KOPT-K1 (cell line): ENCODE measurements at regions not wholly inside any gene's neighbourhood (a gene's known extent, or its start where the extent isn't known, plus 50 kb on each side); places are given as distances from the start of the nearest gene placed in this dataset.

Experiments used
- H3K27ac ChIP-seq: fragments of 200-600 bp; sonication (generic); 2 replicates; pipeline ENCODE4 v1.5.1; 2016; ENCODE audit warnings: antibody characterized with exemption, mild to moderate bottlenecking, low read depth, low read length; ENCODE audit not compliant: poor library complexity, severe bottlenecking
- H3K36me3 ChIP-seq: fragments of 200-600 bp; sonication (generic); 2 replicates; pipeline ENCODE4 v1.5.1; 2017; ENCODE audit warnings: antibody characterized with exemption, mild to moderate bottlenecking, low read length, moderate library complexity; ENCODE audit not compliant: insufficient read depth
- H3K9me3 ChIP-seq: fragments of 200-600 bp; sonication (generic); 2 replicates; pipeline ENCODE4 v1.5.1; 2017; ENCODE audit warnings: antibody characterized with exemption, low read length, mild to moderate bottlenecking; ENCODE audit not compliant: insufficient read depth, poor library complexity, severe bottlenecking

DNA sequence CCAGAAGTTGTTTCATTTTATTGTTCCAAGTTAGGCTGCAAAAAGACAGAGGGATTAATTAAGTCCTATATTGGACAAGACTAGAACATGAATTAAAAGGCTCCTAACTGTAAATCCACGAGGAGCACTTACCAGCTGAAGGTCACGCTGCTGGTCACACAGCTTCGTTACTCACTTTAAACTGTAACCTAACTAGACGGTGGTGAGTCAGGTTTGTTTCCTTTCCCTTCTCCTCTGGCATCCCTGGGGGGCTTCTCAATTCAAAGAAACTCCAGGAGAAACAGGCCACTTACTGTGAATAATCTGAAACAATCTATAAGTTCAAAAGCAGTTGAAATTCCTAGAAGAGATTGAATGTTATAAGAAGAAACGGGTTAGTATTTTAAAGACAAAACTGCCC lies 331.4 kb downstream of the BCAT1 start:
- Histone ChIP-seq H3K36me3 (no peaks in the 10 kb centered on the region), H3K27ac (no peak overlapping the region), H3K9me3 (no peaks in the 10 kb centered on the region)

DNA sequence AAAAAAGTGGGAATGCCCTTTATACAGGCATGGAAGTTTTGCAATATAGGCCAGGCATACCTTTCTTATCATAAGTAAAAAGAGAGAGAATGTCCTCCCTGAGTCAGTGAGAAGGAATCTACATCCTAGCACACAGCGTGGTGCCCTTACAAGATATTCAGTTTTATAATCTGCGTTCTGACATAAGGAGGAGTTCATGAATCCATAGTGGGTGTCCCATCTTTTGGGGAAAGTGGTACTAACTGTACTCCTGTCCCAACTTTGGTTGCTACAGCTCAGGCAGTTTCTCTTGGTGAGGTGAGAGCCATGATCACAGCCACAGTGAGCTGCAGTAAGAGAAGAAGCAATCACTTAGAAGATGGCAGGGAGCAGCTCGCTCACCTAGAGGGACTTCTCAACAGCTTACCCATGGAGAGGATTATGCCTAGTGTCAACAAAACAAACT lies 332.9 kb downstream of the BCAT1 start:
- Histone ChIP-seq H3K36me3 (no peaks in the 10 kb centered on the region), H3K27ac (no peak overlapping the region), H3K9me3 (no peaks in the 10 kb centered on the region)

GRCh38 chr12:24608637-24609285 lies 340.1 kb downstream of the BCAT1 start:
- H3K27ac ChIP-seq = no peak overlapping the region
- H3K9me3 ChIP-seq = no peaks in the 10 kb centered on the region
- no peaks in the 10 kb centered on the region for H3K36me3 ChIP-seq

- Histone ChIP-seq H3K27ac (no peak overlapping the region), H3K36me3 (no peaks in the 10 kb centered on the region), H3K9me3 (no peaks in the 10 kb centered on the region)
Measured at GRCh38 chr12:24608108-24608507, 340.8 kb downstream of the BCAT1 start.

GRCh38 chr12:24605916-24606315 lies 343.0 kb downstream of the BCAT1 start:
- Histone ChIP-seq H3K36me3 (no peaks in the 10 kb centered on the region), H3K27ac (no peak overlapping the region), H3K9me3 (no peaks in the 10 kb centered on the region)

GRCh38 chr12:24605466-24605865 lies 343.4 kb downstream of the BCAT1 start:
- Histone ChIP-seq H3K9me3 (no peaks in the 10 kb centered on the region), H3K27ac (no peak overlapping the region), H3K36me3 (no peaks in the 10 kb centered on the region)

DNA sequence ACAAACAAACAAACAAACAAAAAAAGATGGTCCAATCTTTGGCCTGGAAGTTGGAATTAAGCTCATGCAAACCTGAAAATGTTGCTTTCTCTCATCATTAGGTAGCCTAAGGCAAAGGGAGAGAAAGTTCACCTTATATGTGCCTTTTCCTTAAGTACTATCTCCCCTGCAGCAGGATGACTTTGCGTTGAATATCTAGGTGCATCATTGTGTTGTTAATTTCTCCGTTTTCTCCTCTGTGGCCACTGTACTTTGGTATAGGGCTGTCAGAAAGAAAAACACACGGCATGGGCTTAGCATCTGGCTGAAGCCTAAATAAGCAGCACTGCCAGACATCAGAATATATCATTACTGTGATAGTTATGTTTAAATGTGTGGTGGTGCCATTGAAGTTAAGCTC lies 345.5 kb downstream of the BCAT1 start:
- Histone ChIP-seq H3K27ac (no peak overlapping the region), H3K9me3 (no peaks in the 10 kb centered on the region)

GRCh38 chr12:24600996-24601395 lies 347.9 kb downstream of the BCAT1 start:
- H3K9me3 ChIP-seq = no peaks in the 10 kb centered on the region
- no peaks in the 10 kb centered on the region for H3K36me3 ChIP-seq
- no peak overlapping the region for H3K27ac ChIP-seq

More for the DNA sequence above, 345.5 kb downstream of the BCAT1 start:
- no peaks in the 10 kb centered on the region for H3K36me3 ChIP-seq

DNA sequence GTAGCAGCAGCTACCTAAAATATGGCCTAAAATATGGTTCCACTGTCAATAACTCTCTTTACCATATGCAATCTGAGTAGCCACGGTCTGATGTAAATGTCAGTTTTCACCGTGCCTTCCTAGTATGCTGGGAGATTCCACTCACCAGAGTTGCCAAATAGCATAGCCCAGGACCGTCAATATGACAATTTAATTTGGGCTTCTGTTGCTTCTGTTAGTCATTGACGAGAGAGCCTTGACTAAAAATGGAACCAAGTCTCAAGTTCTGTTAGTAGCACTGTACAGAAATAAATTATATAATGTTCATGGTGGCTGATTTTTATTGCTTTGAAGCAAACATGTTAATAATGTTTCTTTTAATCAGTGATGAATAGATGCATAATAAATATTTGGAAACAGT lies 348.4 kb downstream of the BCAT1 start:
- Histone ChIP-seq H3K27ac (no peak overlapping the region), H3K9me3 (no peaks in the 10 kb centered on the region), H3K36me3 (no peaks in the 10 kb centered on the region)

GRCh38 chr12:24599736-24600135 lies 349.2 kb downstream of the BCAT1 start:
- Histone ChIP-seq H3K27ac (no peak overlapping the region), H3K36me3 (no peaks in the 10 kb centered on the region), H3K9me3 (no peaks in the 10 kb centered on the region)

GRCh38 chr12:24597580-24597979 lies 351.3 kb downstream of the BCAT1 start:
- Histone ChIP-seq H3K36me3 (no peaks in the 10 kb centered on the region), H3K27ac (no peak overlapping the region), H3K9me3 (no peaks in the 10 kb centered on the region)

DNA sequence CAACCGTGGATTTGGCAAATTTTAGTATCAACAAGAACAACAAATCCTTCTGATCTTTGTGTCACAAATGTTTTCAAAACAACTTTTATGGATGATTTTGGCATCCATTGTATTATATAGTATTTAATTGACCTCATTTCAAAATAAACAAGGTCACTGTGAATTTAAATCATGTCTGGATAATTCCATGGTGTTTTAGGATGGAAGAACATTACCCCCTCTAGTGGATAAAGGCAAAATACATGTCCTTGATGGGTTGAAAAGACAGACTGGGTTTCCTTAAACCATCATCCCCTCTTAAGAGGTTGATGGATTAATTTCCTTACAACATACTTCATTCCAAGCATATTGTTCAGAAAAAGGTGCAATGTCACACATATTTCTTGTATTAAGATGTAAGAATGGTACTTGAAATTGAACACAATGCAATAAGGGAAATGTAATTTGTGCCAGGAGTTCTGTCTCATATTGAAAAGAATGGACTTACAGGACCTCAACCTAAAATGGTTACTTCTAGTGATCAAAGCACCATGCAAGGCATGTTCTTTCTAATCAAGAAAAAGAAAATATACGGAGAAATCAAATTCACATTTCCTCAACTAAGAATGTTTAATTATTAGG lies 352.0 kb downstream of the BCAT1 start:
- no peaks in the 10 kb centered on the region for H3K36me3 ChIP-seq
- H3K9me3 ChIP-seq = no peaks in the 10 kb centered on the region
- no peak overlapping the region for H3K27ac ChIP-seq

DNA sequence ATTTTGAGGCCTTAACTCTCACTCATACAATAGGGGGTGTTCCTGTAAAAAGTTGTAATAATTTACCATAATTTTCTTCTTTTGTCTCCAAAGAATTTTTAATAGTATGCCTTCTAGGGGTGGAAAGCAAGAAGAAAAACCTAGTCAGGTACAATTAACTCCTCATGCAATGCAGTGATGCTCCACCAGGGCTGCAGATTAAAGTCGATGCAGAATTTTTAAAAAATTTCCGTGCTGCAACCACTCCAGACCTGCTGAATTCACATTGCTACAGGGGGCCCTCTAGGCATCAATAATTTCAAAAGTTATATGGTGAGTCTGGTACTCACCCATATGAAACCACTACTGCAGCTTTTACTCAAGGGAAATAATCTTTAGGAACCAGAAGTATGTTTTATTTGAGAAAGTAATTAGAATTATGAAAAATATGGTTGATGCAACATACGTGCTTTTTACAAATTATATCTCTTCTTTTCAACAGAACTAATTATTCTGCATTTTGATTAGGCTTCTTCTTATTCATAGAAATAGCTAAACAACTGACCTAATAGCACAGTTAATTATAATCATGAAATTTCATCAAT lies 353.2 kb downstream of the BCAT1 start:
- H3K9me3 ChIP-seq = no peaks in the 10 kb centered on the region
- H3K27ac ChIP-seq = no peak overlapping the region
- H3K36me3 ChIP-seq = no peaks in the 10 kb centered on the region

- Histone ChIP-seq H3K9me3 (no peaks in the 10 kb centered on the region), H3K36me3 (no peaks in the 10 kb centered on the region), H3K27ac (no peak overlapping the region)
Measured at GRCh38 chr12:24591715-24592440, 357.0 kb downstream of the BCAT1 start.

- Histone ChIP-seq H3K36me3 (no peaks in the 10 kb centered on the region), H3K9me3 (no peaks in the 10 kb centered on the region), H3K27ac (no peak overlapping the region)
Measured at GRCh38 chr12:24591079-24591626, 357.7 kb downstream of the BCAT1 start.
